ENCODE measurements at regions not wholly inside any gene's neighbourhood (a gene's known extent, or its start where the extent isn't known, plus 50 kb on each side); places are given as distances from the start of the nearest gene placed in this dataset.

- no peak for DNase-seq
- H3K36me3 ChIP-seq, result no peaks in the 10 kb centered on the region
- H3K27ac ChIP-seq, result no peak overlapping the region
- intact Hi-C loops (cut with DNase I; ENCODE audit: low total_unique reads), result no loop called here
- H3K27me3 ChIP-seq, result peaks cover 0 to 2% of the 10 kb centered on the region in 2 donors
- TF ChIP-seq, protein P1, sequence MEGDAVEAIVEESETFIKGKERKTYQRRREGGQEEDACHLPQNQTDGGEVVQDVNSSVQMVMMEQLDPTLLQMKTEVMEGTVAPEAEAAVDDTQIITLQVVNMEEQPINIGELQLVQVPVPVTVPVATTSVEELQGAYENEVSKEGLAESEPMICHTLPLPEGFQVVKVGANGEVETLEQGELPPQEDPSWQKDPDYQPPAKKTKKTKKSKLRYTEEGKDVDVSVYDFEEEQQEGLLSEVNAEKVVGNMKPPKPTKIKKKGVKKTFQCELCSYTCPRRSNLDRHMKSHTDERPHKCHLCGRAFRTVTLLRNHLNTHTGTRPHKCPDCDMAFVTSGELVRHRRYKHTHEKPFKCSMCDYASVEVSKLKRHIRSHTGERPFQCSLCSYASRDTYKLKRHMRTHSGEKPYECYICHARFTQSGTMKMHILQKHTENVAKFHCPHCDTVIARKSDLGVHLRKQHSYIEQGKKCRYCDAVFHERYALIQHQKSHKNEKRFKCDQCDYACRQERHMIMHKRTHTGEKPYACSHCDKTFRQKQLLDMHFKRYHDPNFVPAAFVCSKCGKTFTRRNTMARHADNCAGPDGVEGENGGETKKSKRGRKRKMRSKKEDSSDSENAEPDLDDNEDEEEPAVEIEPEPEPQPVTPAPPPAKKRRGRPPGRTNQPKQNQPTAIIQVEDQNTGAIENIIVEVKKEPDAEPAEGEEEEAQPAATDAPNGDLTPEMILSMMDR (IDR thresholded peaks at IDR 0.05), result no peak
- no peaks in the 10 kb centered on the region for H3K9me3 ChIP-seq
- no peak overlapping the region for H3K4me3 ChIP-seq
- no peaks in the 10 kb centered on the region for H3K4me1 ChIP-seq
Observed at GRCh38 chr6:8282380-8282779, 153.0 kb downstream of the SLC35B3 start.

DNA sequence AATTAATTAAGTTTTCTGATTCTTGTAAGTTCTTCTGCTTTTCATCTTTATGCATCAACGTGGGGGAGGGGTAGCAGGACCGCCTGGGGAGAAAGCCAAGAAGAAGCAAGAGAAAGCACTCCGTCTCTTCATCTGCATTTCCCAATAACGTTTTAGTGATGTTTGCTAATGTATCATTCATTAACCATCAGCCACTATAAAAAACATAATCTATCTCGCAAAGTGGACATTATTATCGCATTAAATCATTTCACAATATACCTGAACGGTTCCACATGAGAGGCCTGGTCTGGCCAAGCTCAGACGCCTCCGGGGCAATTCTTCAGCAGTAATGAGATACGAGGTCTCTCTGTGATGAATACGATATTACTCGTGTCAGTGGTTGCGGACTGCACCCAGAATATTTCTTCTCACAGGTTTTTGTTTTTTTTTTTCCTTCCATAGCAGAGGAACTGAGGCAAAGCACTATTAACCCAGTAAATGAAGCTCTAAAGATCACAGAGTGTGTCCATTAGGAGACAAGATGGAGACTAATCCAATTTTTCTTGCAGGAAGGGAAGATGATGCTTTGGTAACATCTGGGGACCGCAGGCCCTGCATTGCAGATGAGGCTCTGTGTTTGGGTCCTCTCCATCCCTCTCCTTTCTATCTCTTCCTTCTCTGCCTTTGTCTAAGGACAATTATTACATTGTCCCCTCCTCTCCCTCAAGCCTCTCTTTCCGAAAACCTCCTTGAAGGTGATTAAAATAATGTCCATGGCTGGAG lies 156.1 kb downstream of the SLC35B3 start:
- Histone ChIP-seq H3K36me3 (no peaks in the 10 kb centered on the region), H3K27me3 (peaks cover 0 to 2% of the 10 kb centered on the region in 2 donors), H3K4me1 (no peaks in the 10 kb centered on the region), H3K27ac (no peak overlapping the region), H3K9me3 (no peaks in the 10 kb centered on the region), H3K4me3 (no peak overlapping the region)
- intact Hi-C loops (cut with DNase I; ENCODE audit: low total_unique reads), result no loop called here
- TF ChIP-seq, protein P1 (IDR thresholded peaks at IDR 0.05), result no peak
- DNase-seq, result no peak

DNA sequence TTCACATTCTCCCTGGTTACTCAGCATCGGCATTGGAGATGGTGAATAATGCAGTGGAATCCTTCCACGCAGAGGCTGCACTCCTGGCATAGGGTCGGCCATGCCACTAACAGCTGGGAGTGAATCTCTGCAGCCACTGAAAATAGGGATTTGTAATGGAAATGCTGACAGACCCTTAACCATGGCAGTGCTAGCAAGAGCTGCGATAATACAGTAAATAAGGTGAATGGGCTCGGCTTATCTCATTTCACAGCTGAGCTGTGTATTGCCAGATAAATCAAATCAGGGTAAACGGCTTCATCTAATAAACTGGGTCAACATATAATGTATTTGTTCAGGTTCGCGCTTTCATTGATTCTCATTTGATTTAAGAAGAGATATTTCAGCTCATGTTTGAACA lies 156.8 kb downstream of the SLC35B3 start:
- DNase-seq, result no peak
- Histone ChIP-seq H3K27me3 (peaks cover 0 to 2% of the 10 kb centered on the region in 2 donors), H3K9me3 (no peaks in the 10 kb centered on the region), H3K27ac (no peak overlapping the region), H3K4me3 (no peak overlapping the region), H3K36me3 (no peaks in the 10 kb centered on the region), H3K4me1 (no peaks in the 10 kb centered on the region)
- intact Hi-C loops (cut with DNase I; ENCODE audit: low total_unique reads), result no loop called here
- TF ChIP-seq, protein P1 (IDR thresholded peaks at IDR 0.05), result no peak

- intact Hi-C loops (cut with DNase I; ENCODE audit: low total_unique reads), result no loop called here
- Histone ChIP-seq H3K9me3 (no peaks in the 10 kb centered on the region), H3K27ac (no peak overlapping the region), H3K27me3 (peaks cover 0 to 2% of the 10 kb centered on the region in 2 donors), H3K36me3 (no peaks in the 10 kb centered on the region), H3K4me3 (no peak overlapping the region), H3K4me1 (no peaks in the 10 kb centered on the region)
- TF ChIP-seq, protein P1 (IDR thresholded peaks at IDR 0.05), result no peak
- no peak for DNase-seq
Observed at GRCh38 chr6:8277769-8278168, 157.6 kb downstream of the SLC35B3 start.

GRCh38 chr6:8276148-8276547 lies 159.2 kb downstream of the SLC35B3 start:
- Histone ChIP-seq H3K27ac (no peak overlapping the region), H3K27me3 (peaks cover 0 to 2% of the 10 kb centered on the region in 2 donors), H3K4me1 (no peaks in the 10 kb centered on the region), H3K4me3 (no peak overlapping the region), H3K36me3 (no peaks in the 10 kb centered on the region), H3K9me3 (no peaks in the 10 kb centered on the region)
- intact Hi-C loops (cut with DNase I; ENCODE audit: low total_unique reads), result no loop called here
- DNase-seq, result no peak
- TF ChIP-seq, protein P1 (IDR thresholded peaks at IDR 0.05), result no peak
